ENCODE measurements at regions not wholly inside any gene's neighbourhood (a gene's known extent, or its start where the extent isn't known, plus 50 kb on each side); places are given as distances from the start of the nearest gene placed in this dataset.
"Not testable (repeated sequence)": the region's sequence is repeated elsewhere in the genome, so short reads cannot be mapped to it uniquely, and the experiment has no call there.

- intact Hi-C loops (cut with micrococcal nuclease), result not testable (repeated sequence)
These were observed 50.3 kb upstream of the CYP2B6 start for GRCh38 chr19:40940771-40941170.

- intact Hi-C loops (cut with micrococcal nuclease), result not testable (repeated sequence)
These were observed 53.1 kb upstream of the CYP2B6 start for GRCh38 chr19:40938007-40938406.

GRCh38 chr19:40936755-40937154 lies 54.3 kb upstream of the CYP2B6 start:
- intact Hi-C loops (cut with micrococcal nuclease), result no loop called here

GRCh38 chr19:40933025-40933424 lies 51.0 kb upstream of the CYP2A7 start:
- intact Hi-C loops (cut with micrococcal nuclease), result loop anchor here (5.0 kb wide), 1 partner anchor 186 kb away; no protein-coding TSS in a partner anchor

- intact Hi-C loops (cut with micrococcal nuclease), result loop anchor here (5.0 kb wide), 1 partner anchor 185 kb away; no protein-coding TSS in a partner anchor
These were observed 50.3 kb upstream of the CYP2A7 start for GRCh38 chr19:40932008-40932959.

Measured in T-helper 1 cell treated with Interleukin-12 subunit alpha and Interleukin-12 subunit beta and Interleukin-4 antibody, amounts not matched to agents 30 ng/mL and 1 ng/mL, for 36 hours (primary cell).